Glomerular visceral epithelial cell (primary cell): ENCODE measurements at regions not wholly inside any gene's neighbourhood (a gene's known extent, or its start where the extent isn't known, plus 50 kb on each side); places are given as distances from the start of the nearest gene placed in this dataset.
A peak's percentile ranks its signal among the peaks of the same experiment; 100 is the strongest.

Experiments
- DNase-seq: peaks from one replicate; pipeline ENCODE4 v3.0.0-alpha.2; 2016; ENCODE audit errors: extremely low spot score

GRCh38 chr5:57335092-57335660, 147.4 kb downstream of the ACTBL2 start:
- DNase-seq: no peak

DNA sequence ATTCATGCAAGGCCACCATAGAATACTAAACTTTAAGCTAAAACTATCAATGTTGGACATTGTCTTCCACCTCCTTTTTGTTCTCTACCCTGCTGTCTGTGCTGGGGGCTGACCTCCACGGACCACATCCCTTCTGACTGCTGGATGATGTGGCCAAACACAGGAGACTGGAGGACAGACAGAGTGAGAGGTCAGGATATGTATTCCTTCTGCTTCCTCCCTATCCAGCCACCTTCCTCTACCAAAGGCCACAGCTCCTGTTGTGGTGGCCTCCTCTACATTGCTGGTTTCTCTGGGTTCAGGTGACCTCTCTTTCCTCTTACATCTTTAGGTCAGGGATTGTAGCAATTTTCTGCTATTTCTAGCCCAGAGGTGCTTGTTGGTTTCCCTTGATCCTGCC, 148.1 kb downstream of the ACTBL2 start:
- no peak for DNase-seq

DNA sequence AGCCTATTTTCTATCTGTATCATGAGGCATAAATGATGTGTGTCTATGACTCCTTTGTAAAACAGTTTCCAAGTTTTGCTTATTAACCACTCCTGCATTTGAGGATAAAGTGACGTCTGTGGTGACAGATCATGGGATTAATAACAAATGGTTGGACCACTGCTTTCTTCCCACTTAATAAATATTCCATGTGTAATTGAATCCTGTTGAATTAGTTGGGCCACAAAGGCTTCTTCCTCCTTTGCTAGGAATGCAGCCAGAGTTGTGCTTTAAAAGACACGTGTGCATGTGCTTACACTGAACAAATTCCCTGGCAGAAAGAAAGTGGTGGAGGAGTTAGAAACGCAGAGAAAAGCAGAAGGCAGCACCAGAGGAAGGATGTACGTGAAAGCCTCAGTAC, 150.2 kb downstream of the ACTBL2 start:
- DNase-seq: no peak

DNA sequence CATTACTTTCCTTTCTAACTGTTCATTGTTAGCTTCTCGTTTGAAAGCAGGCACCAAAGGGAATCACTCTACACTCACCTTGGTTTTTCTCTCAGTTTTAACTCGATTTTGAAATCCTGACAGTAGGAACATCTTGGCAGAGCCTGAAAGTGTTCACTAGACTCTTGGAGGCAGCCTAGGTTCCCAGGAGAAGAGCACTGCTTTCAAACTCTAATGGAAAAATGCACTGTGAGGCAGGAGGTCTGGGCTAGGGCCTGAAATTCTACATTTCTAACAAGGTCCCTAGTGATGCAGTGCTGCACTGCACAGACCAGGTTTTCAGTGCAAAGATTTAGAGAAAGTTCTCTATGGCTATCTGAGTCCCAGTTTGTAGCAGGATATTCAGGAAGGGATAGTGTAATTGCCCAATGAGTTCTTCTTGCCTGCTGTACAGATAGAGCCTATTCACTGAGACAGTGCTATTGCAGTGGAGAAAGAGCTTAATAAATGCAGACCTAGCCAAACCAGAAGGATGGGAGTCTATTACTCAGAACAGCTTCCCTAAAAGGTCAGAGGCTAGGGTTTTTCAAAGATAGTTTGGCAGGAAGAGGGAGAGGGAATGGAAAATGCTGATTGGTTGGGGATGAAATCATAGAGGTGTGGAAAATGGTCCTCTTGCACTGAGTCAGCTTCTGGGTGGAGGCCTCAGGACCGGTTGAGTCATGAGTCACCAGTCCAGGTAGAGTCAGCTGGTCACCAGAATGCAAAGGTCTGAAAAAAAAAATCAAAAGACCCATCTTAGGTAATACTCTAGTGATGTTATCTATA, 153.9 kb downstream of the GPBP1 start:
- DNase-seq: peak; percentile 38

DNA sequence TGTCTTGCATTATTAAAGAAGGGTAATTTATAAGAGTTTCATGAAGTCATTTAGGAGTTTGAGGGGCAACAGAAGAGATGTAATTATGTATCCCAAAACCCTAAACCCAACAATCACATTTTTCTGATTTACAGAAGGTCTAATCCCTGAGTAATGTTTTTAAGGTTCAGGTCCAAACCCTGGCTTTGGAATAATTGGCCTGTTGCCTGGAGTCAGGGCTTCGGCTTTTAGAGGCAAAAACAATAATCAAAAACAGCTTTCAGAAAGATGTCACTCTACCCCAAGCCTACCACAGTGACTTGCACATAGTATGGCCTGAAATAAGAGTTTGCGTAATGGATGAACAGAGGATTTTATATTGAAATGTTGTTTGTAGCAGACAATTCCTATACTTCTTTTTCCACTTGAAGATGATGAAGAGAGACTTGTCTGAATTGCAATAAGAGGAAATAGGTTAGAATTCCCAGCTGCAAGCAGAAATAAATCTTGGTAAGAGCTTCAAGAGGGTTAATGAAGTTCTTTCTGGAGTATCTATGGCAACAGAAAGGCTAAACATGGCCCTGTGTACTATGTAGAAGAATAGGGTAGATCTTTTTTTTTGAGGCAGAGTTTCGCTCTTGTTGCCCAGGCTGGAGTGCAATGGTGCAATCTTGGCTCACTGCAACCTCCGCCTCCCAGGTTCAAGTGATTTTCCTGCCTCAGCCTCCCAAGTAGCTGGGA, 152.0 kb downstream of the GPBP1 start:
- DNase-seq: no peak

DNA sequence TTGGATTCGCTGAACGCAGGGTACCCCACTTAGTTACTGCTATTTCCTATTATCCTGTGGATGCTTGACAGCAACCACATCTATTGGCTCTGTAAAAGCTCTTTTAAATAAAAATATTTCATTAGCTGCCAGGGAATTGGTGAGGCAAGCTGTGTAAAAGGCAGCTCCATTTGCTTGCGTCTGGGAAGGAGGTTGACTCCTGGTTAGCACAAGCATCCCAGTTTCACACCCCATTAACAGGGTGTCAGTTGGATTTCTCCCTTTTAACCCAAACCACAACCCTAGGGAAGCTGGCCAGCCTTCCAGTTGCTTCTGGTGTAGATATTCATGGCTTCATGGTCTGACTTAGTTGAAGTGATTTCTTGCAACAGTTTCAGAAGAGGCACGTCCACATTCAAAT, 151.0 kb downstream of the GPBP1 start:
- no peak for DNase-seq

- DNase-seq: no peak
These were observed 150.3 kb downstream of the GPBP1 start for GRCh38 chr5:57324181-57324580.

DNA sequence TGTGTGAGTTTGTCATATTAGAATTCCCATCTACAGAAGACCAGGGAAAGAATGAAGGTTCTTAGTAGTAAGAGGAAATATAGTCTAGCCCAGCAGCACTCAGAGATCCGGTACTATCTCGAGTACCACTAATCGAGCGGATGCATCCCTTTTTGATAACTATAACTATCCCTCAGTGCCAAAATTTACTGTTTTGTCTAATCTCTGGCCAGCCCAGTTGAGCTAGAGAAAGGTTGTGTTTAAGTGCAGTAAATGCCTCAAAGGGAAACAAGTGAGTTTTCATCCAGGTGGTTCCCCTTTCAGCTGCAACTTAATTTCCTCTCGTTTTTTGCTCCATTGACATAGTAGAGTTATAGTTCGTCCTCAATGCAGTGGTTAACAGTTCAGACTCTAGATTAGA, 146.7 kb downstream of the GPBP1 start:
- DNase-seq: no peak

DNA sequence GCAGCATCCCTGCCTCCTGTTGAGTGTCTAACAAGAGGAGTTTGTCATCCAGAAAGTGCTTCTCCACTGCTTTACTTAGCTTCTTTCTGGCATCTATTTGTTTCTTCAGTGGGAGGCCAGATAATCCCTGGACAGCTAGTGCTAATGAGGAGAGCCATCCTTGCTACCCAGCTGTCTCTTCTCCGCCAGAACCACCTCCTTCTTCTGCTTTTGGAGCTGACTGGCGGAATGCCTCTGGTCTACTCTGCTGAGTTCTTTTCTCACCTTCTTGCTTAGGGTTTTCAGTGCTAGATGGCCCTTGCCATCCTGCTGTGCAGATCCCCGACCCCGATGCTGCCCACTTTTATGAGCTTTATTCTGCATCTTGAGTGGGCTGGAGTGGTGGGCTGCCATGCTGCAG, 145.8 kb downstream of the GPBP1 start:
- DNase-seq: no peak

DNA sequence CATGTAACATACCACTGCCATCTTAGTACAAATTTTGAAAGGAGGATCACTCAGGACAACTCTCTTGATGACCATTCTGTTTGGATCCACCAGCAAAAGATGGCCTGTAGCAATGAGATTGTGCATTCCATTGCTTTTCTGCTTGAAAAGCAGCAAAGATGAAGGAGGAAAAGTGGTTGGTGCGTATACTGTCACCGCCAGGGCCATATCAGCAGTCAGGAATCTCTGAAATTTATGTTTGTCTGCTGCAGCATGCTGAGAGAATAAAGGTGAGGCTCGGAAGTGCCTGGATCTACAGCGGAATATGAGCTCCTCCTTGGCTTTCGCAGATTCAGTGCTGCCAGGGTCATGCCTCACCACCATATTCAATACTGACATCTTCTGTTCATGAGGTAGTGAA, 144.4 kb downstream of the GPBP1 start:
- DNase-seq: no peak

DNA sequence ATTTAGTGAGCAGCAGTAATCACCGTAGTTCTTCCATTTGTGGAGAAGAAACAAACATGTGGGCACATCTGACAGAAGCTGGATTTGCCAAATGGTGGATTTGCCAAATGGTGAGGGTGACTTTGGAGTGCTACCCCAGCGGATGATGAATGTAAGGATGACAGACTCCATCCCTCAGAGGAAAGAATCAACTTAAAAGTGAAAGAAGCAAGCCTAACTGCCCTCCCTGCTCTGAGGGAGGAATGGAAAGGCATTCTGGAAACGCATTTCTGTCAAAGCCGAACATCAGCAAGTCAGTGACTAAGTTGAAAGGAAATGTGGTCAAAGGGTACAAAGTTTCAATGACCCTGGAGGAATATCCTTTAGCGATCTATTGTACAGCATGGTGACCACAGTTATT, 143.5 kb downstream of the GPBP1 start:
- DNase-seq: no peak

GRCh38 chr5:57316798-57317327, 143.0 kb downstream of the GPBP1 start:
- peak; percentile 85 for DNase-seq

GRCh38 chr5:57315941-57316340, 142.1 kb downstream of the GPBP1 start:
- DNase-seq: no peak
